ENCODE measurements at regions not wholly inside any gene's neighbourhood (a gene's known extent, or its start where the extent isn't known, plus 50 kb on each side); places are given as distances from the start of the nearest gene placed in this dataset.

DNA sequence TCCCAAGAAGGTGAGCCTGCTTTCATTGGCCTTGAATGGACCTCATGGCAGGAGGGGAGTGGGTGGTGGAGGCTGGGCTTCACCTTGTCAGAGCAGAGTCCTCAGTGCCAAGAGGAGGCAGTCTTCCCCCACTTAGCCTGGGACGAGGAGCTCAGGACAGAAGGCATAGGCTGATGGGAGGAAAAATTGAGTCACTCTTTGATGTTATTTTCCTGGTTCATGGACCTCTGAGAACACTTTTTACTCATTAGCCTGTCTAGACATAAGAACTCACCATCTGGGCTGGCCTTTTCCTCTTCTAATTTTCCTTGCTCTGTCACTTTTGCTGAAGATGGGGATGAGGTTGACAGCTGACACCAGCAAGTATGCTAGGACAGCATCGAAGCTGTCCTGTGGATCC, 225.7 kb upstream of the TNP1 start:
- TF ChIP-seq CTCF (IDR thresholded peaks at IDR 0.05; ENCODE audit: insufficient read depth, missing control alignments) = no peak
- no peak for DNase-seq (ENCODE audit: insufficient read length, low spot score)
- FAIRE-seq = no peak

DNA sequence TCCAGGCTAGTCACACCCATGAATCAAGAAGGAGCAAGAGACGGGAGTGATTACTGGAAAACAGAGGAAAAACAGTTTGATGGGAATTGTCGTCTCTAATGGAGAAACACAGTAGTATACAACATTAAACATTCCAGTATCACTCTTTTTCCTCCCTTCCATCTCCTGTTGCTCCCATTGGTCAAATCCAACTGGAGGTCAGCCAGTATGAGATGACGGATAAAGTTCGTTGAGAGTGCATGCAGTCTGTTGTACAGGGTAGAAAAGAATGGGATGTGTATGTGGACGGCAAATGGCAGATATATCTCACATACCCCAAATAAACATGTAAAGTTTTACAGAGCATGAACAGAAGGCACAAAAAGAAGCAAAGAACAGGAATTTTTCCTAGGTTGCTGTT, 221.9 kb upstream of the TNP1 start:
- DNase-seq (ENCODE audit: insufficient read length, low spot score) = no peak
- TF ChIP-seq CTCF (IDR thresholded peaks at IDR 0.05; ENCODE audit: insufficient read depth, missing control alignments) = no peak
- no peak for FAIRE-seq

DNA sequence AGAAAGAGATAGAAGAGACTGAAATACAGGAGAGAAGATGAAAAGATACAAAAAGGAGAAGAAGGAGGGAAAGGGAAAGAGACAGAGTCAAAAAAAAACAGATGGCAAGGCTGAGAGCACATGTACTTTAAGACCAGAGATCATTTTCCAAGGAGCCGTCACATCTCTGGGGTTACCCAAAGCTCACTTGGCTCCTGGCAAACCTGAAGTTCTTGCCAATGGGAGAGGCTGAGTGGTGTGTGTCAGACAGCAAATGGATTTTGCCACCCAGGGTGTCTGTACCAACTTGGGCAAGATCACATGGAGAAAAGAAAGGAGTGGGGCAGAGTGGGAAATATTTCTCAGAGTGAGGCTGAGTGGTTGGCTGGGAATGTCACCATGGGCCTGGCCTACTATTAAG, 219.3 kb upstream of the TNP1 start:
- no peak for FAIRE-seq
- no peak for TF ChIP-seq CTCF (IDR thresholded peaks at IDR 0.05; ENCODE audit: insufficient read depth, missing control alignments)

GRCh38 chr2:217077831-217078407, 218.1 kb upstream of the TNP1 start:
- no peak for TF ChIP-seq CTCF (IDR thresholded peaks at IDR 0.05; ENCODE audit: insufficient read depth, missing control alignments)
- no peak for DNase-seq (ENCODE audit: insufficient read length, low spot score)
- no peak for FAIRE-seq

More for the DNA sequence above, 219.3 kb upstream of the TNP1 start:
- no peak for DNase-seq (ENCODE audit: insufficient read length, low spot score)

DNA sequence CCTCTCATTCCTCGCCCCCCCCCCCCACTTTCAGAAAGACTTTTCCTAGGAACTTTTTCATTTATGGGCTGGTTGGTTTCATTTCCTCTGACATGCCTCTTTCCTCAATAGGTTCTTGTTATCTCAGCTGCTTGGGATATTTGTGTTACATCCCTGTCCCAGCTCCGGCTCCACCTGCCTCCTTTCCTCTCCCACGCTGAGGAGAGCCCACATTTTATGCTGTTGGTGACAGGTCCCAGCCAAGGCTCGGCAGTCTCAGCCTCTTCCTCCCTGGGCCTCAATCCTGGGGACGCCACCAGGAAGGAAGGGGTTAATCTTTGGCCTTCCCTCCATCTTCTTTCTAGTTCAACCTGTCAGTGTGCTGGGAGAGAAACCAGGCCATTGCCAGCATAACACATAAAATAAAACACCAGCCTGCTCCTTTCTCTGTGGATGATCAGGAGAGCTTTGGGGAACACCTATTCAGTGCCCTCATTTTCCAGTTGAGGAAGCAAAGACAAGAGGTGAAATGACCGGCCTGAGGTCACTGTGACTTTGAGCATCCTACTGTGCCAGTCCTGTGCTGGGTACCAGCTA, 216.9 kb upstream of the TNP1 start:
- no peak for TF ChIP-seq CTCF (IDR thresholded peaks at IDR 0.05; ENCODE audit: insufficient read depth, missing control alignments)
- DNase-seq (ENCODE audit: insufficient read length, low spot score) (no peak), FAIRE-seq (no peak)

DNA sequence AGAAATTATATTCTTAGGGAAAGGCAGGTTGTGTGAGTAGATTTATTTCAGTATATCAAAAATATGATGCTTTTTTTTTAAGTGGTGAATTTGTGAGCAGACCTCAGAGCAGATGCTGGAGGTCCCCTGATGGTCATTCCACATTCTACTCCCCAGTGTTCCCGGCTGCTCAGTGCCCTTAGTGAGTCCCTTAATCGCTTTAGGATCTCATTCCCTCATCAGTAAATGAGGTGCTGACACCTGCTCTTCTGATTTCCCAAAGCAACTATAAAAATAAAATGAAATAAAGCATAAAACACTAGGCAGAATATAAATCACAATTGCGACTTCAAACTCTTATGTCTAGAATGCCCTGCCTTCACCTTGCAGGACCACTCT, 216.2 kb upstream of the TNP1 start:
- FAIRE-seq = no peak

More for the DNA sequence above, 216.2 kb upstream of the TNP1 start:
- DNase-seq (ENCODE audit: insufficient read length, low spot score) = no peak
- no peak for TF ChIP-seq CTCF (IDR thresholded peaks at IDR 0.05; ENCODE audit: insufficient read depth, missing control alignments)
